ENCODE measurements at regions not wholly inside any gene's neighbourhood (a gene's known extent, or its start where the extent isn't known, plus 50 kb on each side); places are given as distances from the start of the nearest gene placed in this dataset.

DNA sequence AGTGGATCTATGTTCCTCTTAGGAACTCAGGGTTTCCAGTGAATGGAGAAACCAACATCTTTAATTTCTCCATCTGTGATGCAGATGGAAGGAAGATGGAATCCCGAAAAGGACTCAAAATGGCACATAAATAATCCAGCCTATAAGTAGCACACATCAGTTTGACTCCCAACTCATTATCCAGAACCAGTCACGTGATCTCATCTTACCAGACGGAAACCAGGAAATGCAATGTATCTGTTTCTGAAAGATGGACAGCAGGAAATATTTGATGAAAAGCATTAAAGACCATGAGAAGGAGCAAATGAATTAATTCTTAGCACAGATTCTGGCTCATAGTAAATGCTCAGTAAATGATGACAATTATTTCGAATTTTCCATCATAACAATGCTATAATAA, 443.1 kb upstream of the FMR1 start:
- H3K9me2 ChIP-seq (ENCODE audit: insufficient read depth, low read length): no peaks in the 10 kb centered on the region
- H3K79me2 ChIP-seq (replicated peaks; ENCODE audit: insufficient read depth, low read length): no peaks in the 10 kb centered on the region
- H2AFZ ChIP-seq (ENCODE audit: low read depth, low read length): no peak overlapping the region
- TF ChIP-seq RAD21 (conservative IDR thresholded peaks at IDR 0.05) (no peak), EP300 (conservative IDR thresholded peaks at IDR 0.05; ENCODE audit: poor library complexity, severe bottlenecking) (no peak)
- TF ChIP-seq, protein P1, sequence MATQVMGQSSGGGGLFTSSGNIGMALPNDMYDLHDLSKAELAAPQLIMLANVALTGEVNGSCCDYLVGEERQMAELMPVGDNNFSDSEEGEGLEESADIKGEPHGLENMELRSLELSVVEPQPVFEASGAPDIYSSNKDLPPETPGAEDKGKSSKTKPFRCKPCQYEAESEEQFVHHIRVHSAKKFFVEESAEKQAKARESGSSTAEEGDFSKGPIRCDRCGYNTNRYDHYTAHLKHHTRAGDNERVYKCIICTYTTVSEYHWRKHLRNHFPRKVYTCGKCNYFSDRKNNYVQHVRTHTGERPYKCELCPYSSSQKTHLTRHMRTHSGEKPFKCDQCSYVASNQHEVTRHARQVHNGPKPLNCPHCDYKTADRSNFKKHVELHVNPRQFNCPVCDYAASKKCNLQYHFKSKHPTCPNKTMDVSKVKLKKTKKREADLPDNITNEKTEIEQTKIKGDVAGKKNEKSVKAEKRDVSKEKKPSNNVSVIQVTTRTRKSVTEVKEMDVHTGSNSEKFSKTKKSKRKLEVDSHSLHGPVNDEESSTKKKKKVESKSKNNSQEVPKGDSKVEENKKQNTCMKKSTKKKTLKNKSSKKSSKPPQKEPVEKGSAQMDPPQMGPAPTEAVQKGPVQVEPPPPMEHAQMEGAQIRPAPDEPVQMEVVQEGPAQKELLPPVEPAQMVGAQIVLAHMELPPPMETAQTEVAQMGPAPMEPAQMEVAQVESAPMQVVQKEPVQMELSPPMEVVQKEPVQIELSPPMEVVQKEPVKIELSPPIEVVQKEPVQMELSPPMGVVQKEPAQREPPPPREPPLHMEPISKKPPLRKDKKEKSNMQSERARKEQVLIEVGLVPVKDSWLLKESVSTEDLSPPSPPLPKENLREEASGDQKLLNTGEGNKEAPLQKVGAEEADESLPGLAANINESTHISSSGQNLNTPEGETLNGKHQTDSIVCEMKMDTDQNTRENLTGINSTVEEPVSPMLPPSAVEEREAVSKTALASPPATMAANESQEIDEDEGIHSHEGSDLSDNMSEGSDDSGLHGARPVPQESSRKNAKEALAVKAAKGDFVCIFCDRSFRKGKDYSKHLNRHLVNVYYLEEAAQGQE (IDR thresholded peaks at IDR 0.05; ENCODE audit: borderline replicate concordance): no peak
- H4K20me1 ChIP-seq (ENCODE audit: insufficient read depth): no peaks in the 10 kb centered on the region
- no peak overlapping the region for H3K9ac ChIP-seq (ENCODE audit: low read length)
- no peaks in the 10 kb centered on the region for H3K9me3 ChIP-seq (ENCODE audit: low read length)
- H3F3A ChIP-seq (ENCODE audit: insufficient read depth, low read length, poor library complexity, severe bottlenecking): no peaks in the 10 kb centered on the region
- H3K27me3 ChIP-seq (ENCODE audit: insufficient read depth, low read depth, low read length): no peaks in the 10 kb centered on the region
- H3K4me3 ChIP-seq (ENCODE audit: low read length): no peak overlapping the region
- H3K27ac ChIP-seq (ENCODE audit: low read length): no peak overlapping the region
- H3K4me2 ChIP-seq (ENCODE audit: low read length): no peak overlapping the region
- no peaks in the 10 kb centered on the region for H3K36me3 ChIP-seq (ENCODE audit: insufficient read depth, low read length)

DNA sequence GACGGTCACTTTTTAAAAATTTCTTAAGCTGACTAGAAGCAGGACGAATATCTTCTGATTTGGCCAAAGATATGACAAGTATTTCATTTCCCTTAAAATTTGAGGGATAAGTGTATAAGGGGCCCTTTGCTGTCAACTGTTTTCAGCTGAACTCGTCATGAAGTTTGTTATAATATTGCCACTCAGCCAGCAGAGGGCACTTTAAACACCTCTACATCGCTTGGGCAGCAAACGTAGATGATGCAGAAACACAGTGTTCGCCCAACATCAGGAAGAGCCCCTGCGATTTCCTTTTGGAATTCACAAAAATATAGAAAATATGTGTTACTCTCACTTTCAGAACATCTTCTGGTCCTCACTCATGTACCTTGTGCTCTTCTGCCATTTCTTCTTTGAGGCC, 435.7 kb upstream of the FMR1 start:
- Histone ChIP-seq H3K9ac (ENCODE audit: low read length) (no peak overlapping the region), H3K9me2 (ENCODE audit: insufficient read depth, low read length) (no peaks in the 10 kb centered on the region), H3K27ac (ENCODE audit: low read length) (no peak overlapping the region), H3F3A (ENCODE audit: insufficient read depth, low read length, poor library complexity, severe bottlenecking) (no peaks in the 10 kb centered on the region), H2AFZ (ENCODE audit: low read depth, low read length) (no peak overlapping the region), H3K79me2 (replicated peaks; ENCODE audit: insufficient read depth, low read length) (no peaks in the 10 kb centered on the region), H3K4me3 (ENCODE audit: low read length) (no peak overlapping the region), H3K36me3 (ENCODE audit: insufficient read depth, low read length) (no peaks in the 10 kb centered on the region), H4K20me1 (ENCODE audit: insufficient read depth) (no peaks in the 10 kb centered on the region), H3K9me3 (ENCODE audit: low read length) (no peaks in the 10 kb centered on the region), H3K27me3 (ENCODE audit: insufficient read depth, low read depth, low read length) (no peaks in the 10 kb centered on the region), H3K4me2 (ENCODE audit: low read length) (no peak overlapping the region)
- TF ChIP-seq EZH2 (IDR thresholded peaks at IDR 0.05; ENCODE audit: borderline replicate concordance, insufficient read depth, low read length, poor library complexity, severe bottlenecking) (no peak), POLR2AphosphoS5 (IDR thresholded peaks at IDR 0.05) (no peak), MXI1 (conservative IDR thresholded peaks at IDR 0.05; ENCODE audit: poor library complexity, severe bottlenecking) (no peak), TAF1 (IDR thresholded peaks at IDR 0.05; ENCODE audit: low read depth) (no peak)
- TF ChIP-seq, protein P1 (IDR thresholded peaks at IDR 0.05; ENCODE audit: borderline replicate concordance): no peak
- TF ChIP-seq, protein P2, sequence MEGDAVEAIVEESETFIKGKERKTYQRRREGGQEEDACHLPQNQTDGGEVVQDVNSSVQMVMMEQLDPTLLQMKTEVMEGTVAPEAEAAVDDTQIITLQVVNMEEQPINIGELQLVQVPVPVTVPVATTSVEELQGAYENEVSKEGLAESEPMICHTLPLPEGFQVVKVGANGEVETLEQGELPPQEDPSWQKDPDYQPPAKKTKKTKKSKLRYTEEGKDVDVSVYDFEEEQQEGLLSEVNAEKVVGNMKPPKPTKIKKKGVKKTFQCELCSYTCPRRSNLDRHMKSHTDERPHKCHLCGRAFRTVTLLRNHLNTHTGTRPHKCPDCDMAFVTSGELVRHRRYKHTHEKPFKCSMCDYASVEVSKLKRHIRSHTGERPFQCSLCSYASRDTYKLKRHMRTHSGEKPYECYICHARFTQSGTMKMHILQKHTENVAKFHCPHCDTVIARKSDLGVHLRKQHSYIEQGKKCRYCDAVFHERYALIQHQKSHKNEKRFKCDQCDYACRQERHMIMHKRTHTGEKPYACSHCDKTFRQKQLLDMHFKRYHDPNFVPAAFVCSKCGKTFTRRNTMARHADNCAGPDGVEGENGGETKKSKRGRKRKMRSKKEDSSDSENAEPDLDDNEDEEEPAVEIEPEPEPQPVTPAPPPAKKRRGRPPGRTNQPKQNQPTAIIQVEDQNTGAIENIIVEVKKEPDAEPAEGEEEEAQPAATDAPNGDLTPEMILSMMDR (IDR thresholded peaks at IDR 0.05; ENCODE audit: poor library complexity, severe bottlenecking): no peak

Measured in neural cell (in vitro differentiated cells).